Fibroblast of the aortic adventitia (primary cell): ENCODE measurements at regions not wholly inside any gene's neighbourhood (a gene's known extent, or its start where the extent isn't known, plus 50 kb on each side); places are given as distances from the start of the nearest gene placed in this dataset.

Experiments used
- DNase-seq: peaks from one replicate; pipeline ENCODE4 v3.0.0-alpha.2; 2010; ENCODE audit warnings: low read depth
- H3K4me3 ChIP-seq: 2 replicates; pipeline ENCODE4 v1.5.1; 2011; ENCODE audit warnings: low read depth, mild to moderate bottlenecking, control low read depth, low read length, moderate library complexity
- CTCF ChIP-seq: IDR thresholded peaks from 2 replicates; pipeline ENCODE4 v1.5.1; 2011; ENCODE audit warnings: mild to moderate bottlenecking, low read length, control low read depth, inconsistent platforms; ENCODE audit not compliant: insufficient read depth

- no peak for TF ChIP-seq CTCF
- no peak overlapping the region for H3K4me3 ChIP-seq
- no peak for DNase-seq
Observed at GRCh38 chr15:97875513-97876280, 84.8 kb upstream of the ARRDC4 start.

- no peak for TF ChIP-seq CTCF
- no peak for DNase-seq
- H3K4me3 ChIP-seq, result no peak overlapping the region
Observed at GRCh38 chr15:97876281-97876675, 84.2 kb upstream of the ARRDC4 start.

GRCh38 chr15:97881346-97881965, 79.0 kb upstream of the ARRDC4 start:
- no peak overlapping the region for H3K4me3 ChIP-seq
- no peak for TF ChIP-seq CTCF
- no peak for DNase-seq

- no peak for TF ChIP-seq CTCF
- no peak for DNase-seq
- no peak overlapping the region for H3K4me3 ChIP-seq
Observed at GRCh38 chr15:97884513-97885131, 75.9 kb upstream of the ARRDC4 start.

- H3K4me3 ChIP-seq, result no peak overlapping the region
- TF ChIP-seq CTCF, result no peak
- no peak for DNase-seq
Observed at GRCh38 chr15:97890307-97890706, 70.2 kb upstream of the ARRDC4 start.

- no peak for DNase-seq
- TF ChIP-seq CTCF, result no peak
- no peak overlapping the region for H3K4me3 ChIP-seq
Observed at GRCh38 chr15:97892167-97892938, 68.2 kb upstream of the ARRDC4 start.
